IMR-90 (cell line): ENCODE measurements at regions not wholly inside any gene's neighbourhood (a gene's known extent, or its start where the extent isn't known, plus 50 kb on each side); places are given as distances from the start of the nearest gene placed in this dataset.

Experiments used
- BHLHE40 ChIP-seq: fragments of 150-350 bp; IDR thresholded peaks from 2 replicates; pipeline ENCODE4 v1.6.1; 2016; ENCODE audit warnings: mild to moderate bottlenecking, low read depth, low read length
- CEBPB ChIP-seq: IDR thresholded peaks from 2 replicates; pipeline ENCODE4 v1.6.1; 2012; ENCODE audit warnings: low read depth, low read length, improper control_type of control experiment
- CTCF ChIP-seq: conservative IDR thresholded peaks from 2 replicates; pipeline ENCODE4 v1.5.1; 2012; ENCODE audit warnings: mild to moderate bottlenecking, low read depth, low read length, improper control_type of control experiment
- ELK1 ChIP-seq: fragments of 150-350 bp; IDR thresholded peaks from 2 replicates; pipeline ENCODE4 v1.6.1; 2016; ENCODE audit warnings: low read depth, mild to moderate bottlenecking, low read length, moderate library complexity, borderline replicate concordance
- FOS ChIP-seq: fragments of 150-350 bp; IDR thresholded peaks from 2 replicates; pipeline ENCODE4 v1.6.1; 2016; ENCODE audit warnings: low read depth, low read length
- MXI1 ChIP-seq: IDR thresholded peaks from 2 replicates; pipeline ENCODE4 v1.6.1; 2012; ENCODE audit warnings: low read depth, mild to moderate bottlenecking, low read length, moderate library complexity, borderline replicate concordance
- POLR2A ChIP-seq: IDR thresholded peaks from 2 replicates; pipeline ENCODE4 v1.6.1; 2012; ENCODE audit warnings: mild to moderate bottlenecking, low read depth, low read length
- RCOR1 ChIP-seq: IDR thresholded peaks from 2 replicates; pipeline ENCODE4 v1.6.1; 2012; ENCODE audit warnings: mild to moderate bottlenecking, low read length, improper control_type of control experiment; ENCODE audit not compliant: insufficient replicate concordance

GRCh38 chr10:78524342-78524741, 490.7 kb downstream of the RPS24 start:
- TF ChIP-seq CTCF (no peak), POLR2A (no peak), MXI1 (no peak), ELK1 (no peak), BHLHE40 (no peak), CEBPB (no peak), RCOR1 (no peak), FOS (no peak)
